ENCODE measurements at regions not wholly inside any gene's neighbourhood (a gene's known extent, or its start where the extent isn't known, plus 50 kb on each side); places are given as distances from the start of the nearest gene placed in this dataset.
"Not testable (repeated sequence)": the region's sequence is repeated elsewhere in the genome, so short reads cannot be mapped to it uniquely, and the experiment has no call there.

- Histone ChIP-seq H3K4me3 (no peak overlapping the region), H3K36me3 (no peaks in the 10 kb centered on the region), H3K27ac (no peak overlapping the region), H3K27me3 (no peaks in the 10 kb centered on the region), H3K9me3 (peaks cover 0 to 10% (median 0%) of the 10 kb centered on the region in 11 donors), H3K4me1 (no peaks in the 10 kb centered on the region)
- intact Hi-C loops (cut with DNase I) = no loop called here
- DNase-seq = no peak
- no peak for TF ChIP-seq CTCF (IDR thresholded peaks at IDR 0.05)
- WGBS, 2 donors = 92 to 95% methylated on average over 3 of the region's 3 CpGs
- no peak for ATAC-seq
Measured at GRCh38 chr2:150669492-150669891, 182.0 kb upstream of the RND3 start.

GRCh38 chr2:150667039-150667438, 179.6 kb upstream of the RND3 start:
- H3K36me3 ChIP-seq; H3K27me3 ChIP-seq; H3K4me1 ChIP-seq; intact Hi-C loops (cut with DNase I); ATAC-seq; DNase-seq; H3K4me3 ChIP-seq; H3K27ac ChIP-seq: not testable (repeated sequence)
- peaks cover 0 to 21% (median 1%) of the 10 kb centered on the region in 11 donors for H3K9me3 ChIP-seq

- TF ChIP-seq CTCF (IDR thresholded peaks at IDR 0.05) = no peak
- intact Hi-C loops (cut with DNase I) = no loop called here
- peaks cover 0 to 36% (median 9%) of the 10 kb centered on the region in 11 donors for H3K9me3 ChIP-seq
- 37 to 41% methylated on average over 1 of the region's 1 CpG for WGBS, 2 donors
- no peak overlapping the region for H3K4me3 ChIP-seq
- ATAC-seq = peak in 3 of 8 donors; percentile 38 to 66 (median 50)
- H3K36me3 ChIP-seq = no peaks in the 10 kb centered on the region
- H3K27ac ChIP-seq = peak overlapping the region in 1 of 10 donors; percentile 64
- H3K4me1 ChIP-seq = no peaks in the 10 kb centered on the region
- H3K27me3 ChIP-seq = no peaks in the 10 kb centered on the region
- no peak for DNase-seq
Measured at GRCh38 chr2:150663143-150663542, 175.7 kb upstream of the RND3 start.

GRCh38 chr2:150656002-150656401, 168.5 kb upstream of the RND3 start:
- ATAC-seq = no peak
- WGBS, 2 donors = 95 to 96% methylated on average over 2 of the region's 2 CpGs

More at GRCh38 chr2:150656002-150656401, 168.5 kb upstream of the RND3 start:
- Histone ChIP-seq H3K27me3 (no peaks in the 10 kb centered on the region), H3K27ac (no peak overlapping the region), H3K36me3 (no peaks in the 10 kb centered on the region), H3K4me1 (no peaks in the 10 kb centered on the region), H3K9me3 (peaks cover 0 to 16% (median 3%) of the 10 kb centered on the region in 11 donors), H3K4me3 (no peak overlapping the region)
- DNase-seq = no peak
- intact Hi-C loops (cut with DNase I) = no loop called here
- TF ChIP-seq CTCF (IDR thresholded peaks at IDR 0.05) = no peak

Data from heart right ventricle (tissue), 16 donors.